WTC11 (cell line): ENCODE measurements at regions not wholly inside any gene's neighbourhood (a gene's known extent, or its start where the extent isn't known, plus 50 kb on each side); places are given as distances from the start of the nearest gene placed in this dataset.
A peak's percentile ranks its signal among the peaks of the same experiment; 100 is the strongest.

Source experiments
- ATAC-seq: fragments of 200-7000 bp; cut with Tn5 transposase; 2 replicates; pipeline ENCODE4 v1.10.0; 2021; ENCODE audit warnings: mild to moderate bottlenecking, moderate library complexity
- CTCF ChIA-PET: fragments of 300-600 bp; sonication (Branson Sonifier 250); formaldehyde crosslinking; loops from one replicate; lab custom pipeline; 2021; ENCODE audit warnings: antibody characterized with exemption; lab: Charles Lee
- POLR2A ChIA-PET: fragments of 350-600 bp; sonication (Branson Sonifier 250); formaldehyde crosslinking; loops from one replicate; lab custom pipeline; 2021; ENCODE audit warnings: antibody characterized with exemption; lab: Charles Lee
- DNase-seq: peaks from one replicate; pipeline ENCODE4 v3.0.0; 2021; ENCODE audit warnings: low spot score
- H3K27ac Mint-ChIP-seq: 2 replicates; pipeline ENCODE4 v1.8.0; 2021; ENCODE audit warnings: mixed read lengths
- H3K27me3 Mint-ChIP-seq: 2 replicates; pipeline ENCODE4 v1.8.0; 2021; ENCODE audit warnings: low read depth, mild to moderate bottlenecking, moderate library complexity, mixed read lengths
- H3K36me3 Mint-ChIP-seq: 2 replicates; pipeline ENCODE4 v1.8.0; 2021; ENCODE audit warnings: mixed read lengths
- H3K4me1 Mint-ChIP-seq: 2 replicates; pipeline ENCODE4 v1.8.0; 2022; ENCODE audit warnings: mixed read lengths
- H3K4me3 Mint-ChIP-seq: 2 replicates; pipeline ENCODE4 v1.8.0; 2021; ENCODE audit warnings: mild to moderate bottlenecking, moderate library complexity, mixed read lengths
- H3K9me3 Mint-ChIP-seq: 2 replicates; pipeline ENCODE4 v1.8.0; 2021; ENCODE audit warnings: mixed read lengths
- ARID4B ChIP-seq: sonication (generic); formaldehyde crosslinking; IDR thresholded peaks from 2 replicates; pipeline ENCODE4 v1.8.0; 2023; ENCODE audit warnings: missing genetic modification reagents, mild to moderate bottlenecking, borderline replicate concordance
- ATF2 ChIP-seq: sonication (generic); formaldehyde crosslinking; IDR thresholded peaks from 2 replicates; pipeline ENCODE4 v1.8.1; 2022; ENCODE audit warnings: low read depth, missing genetic modification reagents, borderline replicate concordance
- ATF3 ChIP-seq: sonication (generic); formaldehyde crosslinking; conservative IDR thresholded peaks from 2 replicates; pipeline ENCODE4 v1.8.1; 2022; ENCODE audit warnings: mild to moderate bottlenecking, missing genetic modification reagents
- CREB1 ChIP-seq: sonication (generic); formaldehyde crosslinking; IDR thresholded peaks from 2 replicates; pipeline ENCODE4 v1.8.0; 2023; ENCODE audit warnings: mild to moderate bottlenecking, missing genetic modification reagents
- CTCF ChIP-seq: fragments of 200-600 bp; IDR thresholded peaks from 2 replicates; pipeline ENCODE4 v1.8.0; 2022; ENCODE audit warnings: antibody characterized with exemption
- EMX1 ChIP-seq: fragments of 250-450 bp; sonication (Bioruptor Pico); IDR thresholded peaks from 2 replicates; pipeline ENCODE4 v1.8.0; 2021; ENCODE audit warnings: mild to moderate bottlenecking
- ESRRA ChIP-seq: sonication (generic); formaldehyde crosslinking; IDR thresholded peaks from 2 replicates; pipeline ENCODE4 v1.8.1; 2022; ENCODE audit warnings: mild to moderate bottlenecking, missing genetic modification reagents, borderline replicate concordance
- FOXJ3 ChIP-seq: sonication (generic); formaldehyde crosslinking; IDR thresholded peaks from 2 replicates; pipeline ENCODE4 v1.9.0; 2021; ENCODE audit warnings: missing genetic modification reagents, mild to moderate bottlenecking, borderline replicate concordance
- FOXP1 ChIP-seq: sonication (generic); formaldehyde crosslinking; IDR thresholded peaks from 2 replicates; pipeline ENCODE4 v1.8.0; 2022; ENCODE audit warnings: missing genetic modification reagents, mild to moderate bottlenecking, moderate library complexity, borderline replicate concordance
- MAX ChIP-seq: sonication (generic); formaldehyde crosslinking; IDR thresholded peaks from 2 replicates; pipeline ENCODE4 v1.8.0; 2022; ENCODE audit warnings: mild to moderate bottlenecking, missing genetic modification reagents
- MLX ChIP-seq: sonication (generic); formaldehyde crosslinking; IDR thresholded peaks from 2 replicates; pipeline ENCODE4 v1.8.1; 2023; ENCODE audit warnings: mild to moderate bottlenecking, missing genetic modification reagents, moderate library complexity
- MXD4 ChIP-seq: fragments of 250-450 bp; sonication (Bioruptor Pico); IDR thresholded peaks from 2 replicates; pipeline ENCODE4 v1.8.0; 2021; ENCODE audit warnings: mild to moderate bottlenecking, moderate library complexity, borderline replicate concordance
- MYBL2 ChIP-seq: sonication (generic); formaldehyde crosslinking; IDR thresholded peaks from 2 replicates; pipeline ENCODE4 v1.8.1; 2023; ENCODE audit warnings: mild to moderate bottlenecking, moderate library complexity, missing genetic modification reagents
- NFE2L1 ChIP-seq: sonication (generic); formaldehyde crosslinking; IDR thresholded peaks from 2 replicates; pipeline ENCODE4 v1.8.1; 2023; ENCODE audit warnings: missing genetic modification reagents
- NR1H2 ChIP-seq: sonication (generic); formaldehyde crosslinking; IDR thresholded peaks from 2 replicates; pipeline ENCODE4 v1.9.0; 2021; ENCODE audit warnings: mild to moderate bottlenecking, moderate library complexity, missing genetic modification reagents
- PREB ChIP-seq: sonication (generic); formaldehyde crosslinking; IDR thresholded peaks from 2 replicates; pipeline ENCODE4 v1.8.1; 2022; ENCODE audit warnings: mild to moderate bottlenecking, missing genetic modification reagents, moderate library complexity, borderline replicate concordance
- PRRX2 ChIP-seq: fragments of 250-450 bp; sonication (Bioruptor Pico); IDR thresholded peaks from 2 replicates; pipeline ENCODE4 v1.8.0; 2021; ENCODE audit warnings: mild to moderate bottlenecking
- RORB ChIP-seq: fragments of 250-450 bp; sonication (Bioruptor Pico); IDR thresholded peaks from 2 replicates; pipeline ENCODE4 v1.9.0; 2021; ENCODE audit warnings: mild to moderate bottlenecking
- SOX15 ChIP-seq: fragments of 250-450 bp; sonication (Bioruptor Pico); IDR thresholded peaks from 2 replicates; pipeline ENCODE4 v1.9.0; 2021; ENCODE audit warnings: mild to moderate bottlenecking
- SP1 ChIP-seq: sonication (generic); formaldehyde crosslinking; conservative IDR thresholded peaks from 2 replicates; pipeline ENCODE4 v1.8.1; 2022; ENCODE audit warnings: missing genetic modification reagents
- ZBTB43 ChIP-seq: sonication (generic); formaldehyde crosslinking; IDR thresholded peaks from 2 replicates; pipeline ENCODE4 v1.8.1; 2023; ENCODE audit warnings: mild to moderate bottlenecking, missing genetic modification reagents
- ZMAT4 ChIP-seq: fragments of 250-450 bp; sonication (Bioruptor Pico); IDR thresholded peaks from 2 replicates; pipeline ENCODE4 v1.9.0; 2021; ENCODE audit warnings: mild to moderate bottlenecking
- ZNF416 ChIP-seq: fragments of 250-450 bp; sonication (Bioruptor Pico); IDR thresholded peaks from 2 replicates; pipeline ENCODE4 v1.9.0; 2021; ENCODE audit warnings: mild to moderate bottlenecking, inconsistent platforms
- ZNF423 ChIP-seq: fragments of 250-450 bp; sonication (Bioruptor Pico); IDR thresholded peaks from 2 replicates; pipeline ENCODE4 v2.1.2; 2022; ENCODE audit warnings: mild to moderate bottlenecking, moderate library complexity

GRCh38 chr2:239688122-239688681 lies 287.4 kb upstream of the HDAC4 start:
- Mint-ChIP-seq H3K27ac (no peak overlapping the region), H3K4me1 (peaks cover 23% of the 10 kb centered on the region), H3K27me3 (no peaks in the 10 kb centered on the region; the same call in 1 of the 2 replicates), H3K9me3 (no peaks in the 10 kb centered on the region; the same call in 1 of the 2 replicates), H3K4me3 (no peak overlapping the region), H3K36me3 (no peaks in the 10 kb centered on the region)
- peak; percentile 66 for DNase-seq
- TF ChIP-seq NFE2L1 (CRISPR knock-in tag): no peak
- TF ChIP-seq MYBL2 (CRISPR knock-in tag): no peak
- no peak for TF ChIP-seq PREB
- TF ChIP-seq FOXP1 (CRISPR knock-in tag): 0 out of 2 replicates have a peak, but pooled peaks have one; percentile 28
- TF ChIP-seq EMX1: no peak
- no peak for TF ChIP-seq CREB1 (CRISPR knock-in tag)
- 0 out of 2 replicates have a peak, but pooled peaks have one; percentile 26 for TF ChIP-seq CTCF
- no peak for TF ChIP-seq ATF2 (CRISPR knock-in tag)
- peak; percentile 95 for TF ChIP-seq ZNF423 (CRISPR knock-in tag)
- TF ChIP-seq ZNF416: no peak
- TF ChIP-seq FOXJ3 (CRISPR knock-in tag): no peak
- ChIA-PET CTCF (interaction anchor here (0.6 to 1.7 kb wide), 6 partner anchors 9 to 392 kb away, joined by 3 to 5 read pairs (median 3); partner anchors contain the start of gene HDAC4), POLR2A (no interaction called here)
- peak; percentile 97 for ATAC-seq

- no peak for ATAC-seq
- Mint-ChIP-seq H3K4me3 (no peak overlapping the region), H3K27ac (no peak overlapping the region), H3K27me3 (peaks cover 6% of the 10 kb centered on the region), H3K9me3 (peaks cover 6% of the 10 kb centered on the region), H3K36me3 (no peaks in the 10 kb centered on the region), H3K4me1 (peaks cover 18% of the 10 kb centered on the region)
- POLR2A ChIA-PET: no interaction called here
- CTCF ChIA-PET: interaction anchor here (1.0 to 1.7 kb wide), 4 partner anchors 10 to 391 kb away, joined by 3 to 5 read pairs (median 4); no protein-coding TSS in a partner anchor
- no peak for TF ChIP-seq MLX (CRISPR knock-in tag)
- TF ChIP-seq MXD4: no peak
- TF ChIP-seq ESRRA (CRISPR knock-in tag): no peak
- no peak for TF ChIP-seq RORB (CRISPR knock-in tag)
- TF ChIP-seq NR1H2 (CRISPR knock-in tag): no peak
- no peak for TF ChIP-seq ZBTB43 (CRISPR knock-in tag)
- no peak for TF ChIP-seq ZMAT4 (CRISPR knock-in tag)
- TF ChIP-seq FOXJ3 (CRISPR knock-in tag): no peak
- no peak for TF ChIP-seq FOXP1 (CRISPR knock-in tag)
- no peak for TF ChIP-seq SP1
- no peak for TF ChIP-seq SOX15 (CRISPR knock-in tag)
- no peak for TF ChIP-seq MAX (CRISPR knock-in tag)
- no peak for TF ChIP-seq ATF3
- no peak for TF ChIP-seq ARID4B (CRISPR knock-in tag)
- TF ChIP-seq PRRX2: no peak
- no peak for DNase-seq
Observed at GRCh38 chr2:239687441-239687840, 286.6 kb upstream of the HDAC4 start.
